ENCODE measurements at regions not wholly inside any gene's neighbourhood (a gene's known extent, or its start where the extent isn't known, plus 50 kb on each side); places are given as distances from the start of the nearest gene placed in this dataset.

DNA sequence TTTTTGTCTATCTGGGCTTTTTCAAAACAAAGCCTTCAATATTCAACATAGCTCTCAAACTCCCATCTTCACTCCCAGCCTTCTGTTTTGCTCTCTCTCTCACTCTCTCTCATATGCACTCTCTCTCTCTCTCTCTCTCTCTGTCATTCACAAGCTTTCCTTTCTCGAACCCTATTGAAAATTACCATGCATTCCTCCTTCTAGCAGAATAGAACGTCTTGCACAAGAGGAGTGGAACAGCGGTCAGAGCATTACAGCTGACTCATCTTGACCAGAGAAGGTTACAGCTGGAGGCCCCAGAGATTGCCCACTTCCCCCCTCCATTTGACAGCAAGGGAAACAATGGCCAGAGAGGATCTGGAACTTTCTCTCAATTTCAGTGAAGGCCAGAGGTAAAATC is 51.0 kb upstream of the LIFR start:
- H3K9me3 ChIP-seq = no peaks in the 10 kb centered on the region
- no peak for ATAC-seq (ENCODE audit: insufficient number of reproducible peaks, low FRiP score, low read depth)
- H3K27me3 ChIP-seq (replicated peaks; ENCODE audit: insufficient read depth) = no peaks in the 10 kb centered on the region
- H3K4me3 ChIP-seq = no peak overlapping the region
- no peak overlapping the region for H3K27ac ChIP-seq
- DNase-seq (ENCODE audit: low spot score) = no peak
- peaks cover 0 to 8% of the 10 kb centered on the region in 2 donors for H3K4me1 ChIP-seq (ENCODE audit: control insufficient read depth in 1 of 2, low read depth in 2 of 2)
- TF ChIP-seq, protein P1, sequence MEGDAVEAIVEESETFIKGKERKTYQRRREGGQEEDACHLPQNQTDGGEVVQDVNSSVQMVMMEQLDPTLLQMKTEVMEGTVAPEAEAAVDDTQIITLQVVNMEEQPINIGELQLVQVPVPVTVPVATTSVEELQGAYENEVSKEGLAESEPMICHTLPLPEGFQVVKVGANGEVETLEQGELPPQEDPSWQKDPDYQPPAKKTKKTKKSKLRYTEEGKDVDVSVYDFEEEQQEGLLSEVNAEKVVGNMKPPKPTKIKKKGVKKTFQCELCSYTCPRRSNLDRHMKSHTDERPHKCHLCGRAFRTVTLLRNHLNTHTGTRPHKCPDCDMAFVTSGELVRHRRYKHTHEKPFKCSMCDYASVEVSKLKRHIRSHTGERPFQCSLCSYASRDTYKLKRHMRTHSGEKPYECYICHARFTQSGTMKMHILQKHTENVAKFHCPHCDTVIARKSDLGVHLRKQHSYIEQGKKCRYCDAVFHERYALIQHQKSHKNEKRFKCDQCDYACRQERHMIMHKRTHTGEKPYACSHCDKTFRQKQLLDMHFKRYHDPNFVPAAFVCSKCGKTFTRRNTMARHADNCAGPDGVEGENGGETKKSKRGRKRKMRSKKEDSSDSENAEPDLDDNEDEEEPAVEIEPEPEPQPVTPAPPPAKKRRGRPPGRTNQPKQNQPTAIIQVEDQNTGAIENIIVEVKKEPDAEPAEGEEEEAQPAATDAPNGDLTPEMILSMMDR (IDR thresholded peaks at IDR 0.05) = no peak
- no peaks in the 10 kb centered on the region for H3K36me3 ChIP-seq

DNA sequence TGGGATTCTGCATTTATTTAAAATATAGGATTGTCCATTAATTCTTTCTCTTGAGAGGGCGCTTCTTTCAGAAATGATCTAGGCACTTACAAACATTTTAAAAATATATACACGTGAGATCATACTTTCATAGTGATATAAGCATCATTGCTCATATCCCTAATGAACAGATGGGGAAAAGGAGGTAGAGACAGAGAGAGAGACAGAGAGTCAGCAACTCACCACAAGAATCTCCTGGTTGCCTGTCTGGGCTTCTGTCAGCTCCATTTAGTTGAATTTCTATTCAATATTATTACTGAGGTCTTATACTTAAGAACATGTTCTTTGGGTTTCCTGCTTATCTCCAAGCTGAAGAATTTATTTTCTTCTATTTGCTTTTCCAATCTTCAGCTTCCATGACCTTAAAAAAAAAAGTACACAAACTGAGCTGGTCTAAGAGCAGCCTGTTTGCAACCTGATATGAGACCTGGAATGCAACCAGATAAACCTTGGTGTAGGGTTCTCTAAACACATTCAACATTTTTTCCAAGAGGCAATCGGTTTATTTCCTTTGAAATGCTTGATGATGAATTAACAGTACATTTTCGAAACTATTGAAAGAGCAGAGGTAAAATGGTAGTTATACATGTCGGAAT is 51.6 kb upstream of the LIFR start:
- H3K9me3 ChIP-seq = no peaks in the 10 kb centered on the region
- H3K4me1 ChIP-seq (ENCODE audit: control insufficient read depth in 1 of 2, low read depth in 2 of 2) = peaks cover 0 to 6% of the 10 kb centered on the region in 2 donors
- H3K36me3 ChIP-seq = no peaks in the 10 kb centered on the region
- TF ChIP-seq, protein P1 (IDR thresholded peaks at IDR 0.05) = no peak
- no peaks in the 10 kb centered on the region for H3K27me3 ChIP-seq (replicated peaks; ENCODE audit: insufficient read depth)
- no peak overlapping the region for H3K27ac ChIP-seq
- ATAC-seq (ENCODE audit: insufficient number of reproducible peaks, low FRiP score, low read depth) = no peak
- DNase-seq (ENCODE audit: low spot score) = no peak
- H3K4me3 ChIP-seq = no peak overlapping the region

DNA sequence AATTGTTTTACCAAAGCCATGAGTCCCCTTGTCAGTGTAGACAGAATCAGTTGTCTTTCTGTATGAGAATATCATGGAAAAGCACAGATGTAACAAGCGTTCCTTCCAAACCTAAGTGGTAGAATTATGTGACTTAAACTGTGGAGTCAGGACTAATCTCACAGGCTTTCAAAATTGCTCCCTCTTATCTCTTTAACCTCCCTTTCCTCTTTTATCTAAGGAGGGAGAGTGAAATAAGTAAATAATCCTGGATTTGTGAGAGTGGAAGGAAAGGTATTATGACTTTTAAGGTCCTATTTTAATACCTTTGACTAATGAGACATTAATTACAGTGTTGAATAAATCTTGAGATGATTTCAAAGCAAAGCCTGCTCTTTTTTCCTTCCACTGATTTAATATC is 52.4 kb upstream of the LIFR start:
- H3K4me3 ChIP-seq = no peak overlapping the region
- no peak overlapping the region for H3K27ac ChIP-seq
- TF ChIP-seq, protein P1 (IDR thresholded peaks at IDR 0.05) = no peak
- no peaks in the 10 kb centered on the region for H3K36me3 ChIP-seq
- DNase-seq (ENCODE audit: low spot score) = no peak
- no peak for ATAC-seq (ENCODE audit: insufficient number of reproducible peaks, low FRiP score, low read depth)
- H3K27me3 ChIP-seq (replicated peaks; ENCODE audit: insufficient read depth) = no peaks in the 10 kb centered on the region
- H3K9me3 ChIP-seq = no peaks in the 10 kb centered on the region
- H3K4me1 ChIP-seq (ENCODE audit: control insufficient read depth in 1 of 2, low read depth in 2 of 2) = peaks cover 0 to 6% of the 10 kb centered on the region in 2 donors

DNA sequence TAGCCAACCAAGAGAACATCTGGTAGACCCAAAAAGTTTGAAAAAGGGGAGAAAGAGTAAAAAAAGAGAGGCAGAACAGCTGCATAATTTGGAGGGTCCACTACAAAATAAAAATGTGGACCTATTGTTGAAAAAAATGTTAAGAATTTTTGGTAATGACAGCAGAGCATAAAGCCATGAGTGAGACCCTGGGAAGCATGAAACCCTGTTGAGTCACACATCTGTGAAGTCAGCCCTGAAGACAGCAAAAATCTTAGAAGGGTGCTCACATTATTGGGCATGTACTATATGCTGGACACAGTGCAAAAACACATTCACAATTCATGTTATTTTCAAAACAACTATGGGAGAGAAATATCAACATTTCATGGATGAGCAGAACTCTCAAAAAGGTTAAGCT is 56.4 kb upstream of the LIFR start:
- Histone ChIP-seq H3K36me3 (no peaks in the 10 kb centered on the region), H3K9me3 (no peaks in the 10 kb centered on the region), H3K4me1 (ENCODE audit: control insufficient read depth in 1 of 2, low read depth in 2 of 2) (peaks cover 0 to 11% of the 10 kb centered on the region in 2 donors), H3K4me3 (no peak overlapping the region), H3K27ac (no peak overlapping the region), H3K27me3 (replicated peaks; ENCODE audit: insufficient read depth) (no peaks in the 10 kb centered on the region)
- DNase-seq (ENCODE audit: low spot score) = no peak
- TF ChIP-seq, protein P1 (IDR thresholded peaks at IDR 0.05) = no peak
- no peak for ATAC-seq (ENCODE audit: insufficient number of reproducible peaks, low FRiP score, low read depth)

DNA sequence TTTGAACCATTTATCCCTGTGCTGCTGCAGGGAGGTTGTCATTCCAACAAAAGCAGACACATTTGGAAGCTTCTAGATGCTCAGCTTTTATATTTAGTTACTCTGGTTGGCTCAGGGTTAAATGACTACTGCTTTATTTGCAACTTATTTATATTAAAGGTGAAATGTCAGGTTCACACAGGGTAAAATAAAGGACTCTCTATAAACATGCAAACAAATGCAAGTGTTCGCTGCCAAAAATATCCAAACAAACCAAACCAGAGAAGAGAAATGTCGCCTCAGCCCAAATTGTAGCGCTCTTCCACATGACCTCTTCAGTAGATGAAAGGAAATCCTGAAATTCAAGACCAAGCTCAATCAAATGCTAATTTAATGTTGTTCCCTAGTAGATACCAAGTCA is 57.0 kb upstream of the LIFR start:
- Histone ChIP-seq H3K27me3 (replicated peaks; ENCODE audit: insufficient read depth) (no peaks in the 10 kb centered on the region), H3K27ac (no peak overlapping the region), H3K36me3 (no peaks in the 10 kb centered on the region), H3K4me3 (no peak overlapping the region), H3K9me3 (no peaks in the 10 kb centered on the region), H3K4me1 (ENCODE audit: control insufficient read depth in 1 of 2, low read depth in 2 of 2) (peaks cover 0 to 5% of the 10 kb centered on the region in 2 donors)
- no peak for ATAC-seq (ENCODE audit: insufficient number of reproducible peaks, low FRiP score, low read depth)
- DNase-seq (ENCODE audit: low spot score) = no peak
- TF ChIP-seq, protein P1 (IDR thresholded peaks at IDR 0.05) = no peak

Measured in thoracic aorta (tissue), 2 donors.